AG04449 (cell line): ENCODE measurements at regions not wholly inside any gene's neighbourhood (a gene's known extent, or its start where the extent isn't known, plus 50 kb on each side); places are given as distances from the start of the nearest gene placed in this dataset.

ENCODE experiments used
- CTCF ChIA-PET: fragments of 350-600 bp; formaldehyde crosslinking; extraction: SDS; loops from one replicate; lab custom pipeline; 2021; ENCODE audit warnings: antibody characterized with exemption; lab: Yijun Ruan, JAX
- POLR2A ChIA-PET: fragments of 400-600, 350-600 bp; formaldehyde crosslinking; extraction: SDS; loops from one replicate; lab custom pipeline; 2020; ENCODE audit warnings: antibody characterized with exemption, inconsistent platforms; lab: Yijun Ruan, JAX
- DNase-seq: peaks from one replicate; pipeline ENCODE4 v3.0.0-alpha.2; 2010; ENCODE audit warnings: low read depth, low spot score
- H3K4me3 ChIP-seq: 2 replicates; pipeline ENCODE4 v1.5.1; 2011; ENCODE audit warnings: low read depth, mild to moderate bottlenecking, control low read depth, low read length
- CTCF ChIP-seq: IDR thresholded peaks from one replicate; pipeline ENCODE4 v1.5.1; 2011; ENCODE audit warnings: mild to moderate bottlenecking, moderate library complexity, low read length, control low read depth, inconsistent platforms; ENCODE audit not compliant: insufficient read depth; ENCODE audit errors: missing control alignments

DNA sequence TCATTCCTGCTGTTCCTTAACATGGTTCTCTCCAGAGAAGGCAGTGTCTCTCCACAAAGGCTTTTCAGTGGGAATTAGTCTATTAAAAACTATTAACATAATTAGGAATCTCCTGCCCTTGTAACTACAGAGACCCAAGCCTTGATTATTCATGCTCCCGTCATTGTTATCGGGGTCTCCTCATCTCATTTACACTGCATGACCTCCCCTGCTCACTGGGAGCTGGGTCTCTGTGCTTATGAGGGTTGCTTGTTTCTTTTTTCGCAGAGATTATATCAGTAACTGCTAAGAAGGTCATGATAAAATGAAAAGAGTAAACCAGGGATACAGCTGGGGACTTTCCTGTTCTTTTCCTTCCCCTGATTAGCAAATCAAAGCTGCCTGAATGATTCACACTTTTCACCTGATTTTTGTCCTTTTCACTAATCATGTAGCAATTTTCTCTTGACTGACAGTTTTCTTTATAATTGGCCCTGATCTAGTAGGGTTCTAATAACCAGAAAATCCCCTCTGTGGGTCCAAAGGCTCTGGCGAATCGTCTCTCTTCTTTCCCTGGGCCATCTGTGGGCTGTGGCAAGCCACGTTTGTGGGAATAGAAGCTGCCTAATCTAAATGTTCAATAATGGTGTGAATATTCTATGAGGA is 116.5 kb upstream of the BARHL2 start:
- H3K4me3 ChIP-seq = no peak overlapping the region
- POLR2A ChIA-PET = no interaction called here
- DNase-seq = no peak
- CTCF ChIA-PET = interaction anchor here (1.2 kb wide), 1 partner anchor 17 kb away, joined by 3 read pairs; no protein-coding TSS in a partner anchor
- TF ChIP-seq CTCF = no peak

GRCh38 chr1:90831910-90832309 is 114.8 kb upstream of the BARHL2 start:
- POLR2A ChIA-PET = no interaction called here
- no peak for DNase-seq
- H3K4me3 ChIP-seq = no peak overlapping the region
- no peak for TF ChIP-seq CTCF
- CTCF ChIA-PET = interaction anchor here (1.4 kb wide), 1 partner anchor 20 kb away, joined by 5 read pairs; no protein-coding TSS in a partner anchor

DNA sequence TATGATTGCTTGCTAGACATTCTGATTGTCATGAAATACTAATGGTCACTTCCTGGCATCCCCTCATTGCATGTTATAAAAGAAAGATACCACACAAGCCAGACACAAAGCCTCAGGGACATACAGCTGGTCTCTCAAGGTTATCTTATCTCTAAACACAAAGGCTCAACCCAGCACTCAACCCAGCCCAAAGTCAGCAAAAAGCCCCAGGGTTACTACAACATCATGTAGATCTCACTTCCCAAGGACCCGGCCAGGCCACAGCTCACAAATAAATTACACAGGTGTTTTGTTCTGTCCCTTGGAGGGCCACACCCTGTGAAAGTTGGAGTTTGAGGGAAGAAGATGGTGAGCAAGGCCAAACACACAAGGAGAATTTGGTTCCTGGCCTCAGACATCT is 109.7 kb upstream of the BARHL2 start:
- CTCF ChIA-PET = no interaction called here
- no peak overlapping the region for H3K4me3 ChIP-seq
- no peak for DNase-seq
- POLR2A ChIA-PET = no interaction called here
- TF ChIP-seq CTCF = no peak

GRCh38 chr1:90826024-90826423 is 108.9 kb upstream of the BARHL2 start:
- DNase-seq = no peak
- no peak for TF ChIP-seq CTCF
- CTCF ChIA-PET = no interaction called here

DNA sequence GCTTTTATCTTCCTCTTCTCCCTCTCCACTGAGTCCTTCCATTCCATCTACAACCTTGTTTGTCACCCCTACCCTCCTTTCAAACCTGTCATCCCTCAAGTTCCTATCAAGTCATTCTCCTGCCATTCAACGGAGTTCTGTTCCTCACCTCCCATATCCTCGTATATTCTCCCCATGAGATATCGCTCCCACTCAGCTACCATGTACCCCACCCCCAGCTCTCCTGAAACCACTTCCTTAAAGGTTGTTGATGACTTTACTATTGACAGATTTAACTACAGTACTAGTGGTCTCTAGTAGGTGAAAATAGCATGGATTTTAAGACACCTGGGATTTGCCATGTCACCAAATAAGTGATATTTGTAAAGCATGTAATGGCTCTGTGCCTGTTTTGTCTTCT is 107.4 kb upstream of the BARHL2 start:
- no peak overlapping the region for H3K4me3 ChIP-seq
- CTCF ChIA-PET = no interaction called here
- no peak for DNase-seq
- TF ChIP-seq CTCF = no peak
- POLR2A ChIA-PET = no interaction called here

More at GRCh38 chr1:90826024-90826423, 108.9 kb upstream of the BARHL2 start:
- POLR2A ChIA-PET = no interaction called here
- no peak overlapping the region for H3K4me3 ChIP-seq

DNA sequence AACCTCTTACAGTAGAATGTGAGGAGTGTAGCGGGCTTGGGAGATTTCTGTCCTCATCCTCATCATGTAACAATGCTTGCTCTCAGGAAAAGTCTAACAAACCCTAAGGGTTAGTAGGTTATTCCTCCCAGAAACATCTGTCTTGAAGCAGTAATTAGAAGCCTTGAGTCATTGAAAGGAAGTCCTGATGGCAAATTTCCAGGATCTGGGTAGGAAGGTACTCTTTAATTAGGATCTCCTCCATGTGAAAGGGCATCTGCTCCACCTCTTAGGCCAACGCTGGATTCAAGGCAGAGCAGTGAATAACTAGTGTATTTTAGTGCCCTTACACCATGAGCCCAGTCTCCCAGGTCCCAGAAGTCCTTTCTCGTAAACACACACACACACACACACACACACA is 106.6 kb upstream of the BARHL2 start:
- POLR2A ChIA-PET = no interaction called here
- no peak overlapping the region for H3K4me3 ChIP-seq
- TF ChIP-seq CTCF = no peak
- no peak for DNase-seq
- CTCF ChIA-PET = no interaction called here
